ENCODE measurements at regions not wholly inside any gene's neighbourhood (a gene's known extent, or its start where the extent isn't known, plus 50 kb on each side); places are given as distances from the start of the nearest gene placed in this dataset.
A peak's percentile ranks its signal among the peaks of the same experiment; 100 is the strongest.

GRCh38 chr21:16072737-16073136 is 343.0 kb downstream of the USP25 start:
- DNase-seq (ENCODE audit: low spot score): no peak

GRCh38 chr21:16073586-16073985 is 343.8 kb downstream of the USP25 start:
- DNase-seq (ENCODE audit: low spot score): no peak

- DNase-seq (ENCODE audit: low spot score): no peak
Observed at GRCh38 chr21:16074950-16075489, 345.2 kb downstream of the USP25 start.

- DNase-seq (ENCODE audit: low spot score): no peak
Observed at GRCh38 chr21:16075649-16076282, 346.0 kb downstream of the USP25 start.

GRCh38 chr21:16076465-16076864 is 346.7 kb downstream of the USP25 start:
- no peak for DNase-seq (ENCODE audit: low spot score)

GRCh38 chr21:16078382-16078781 is 348.6 kb downstream of the USP25 start:
- DNase-seq (ENCODE audit: low spot score): no peak

- no peak for DNase-seq (ENCODE audit: low spot score)
Observed at GRCh38 chr21:16079830-16080229, 350.0 kb downstream of the USP25 start.

GRCh38 chr21:16081304-16081703 is 351.5 kb downstream of the USP25 start:
- no peak for DNase-seq (ENCODE audit: low spot score)

GRCh38 chr21:16082038-16082816 is 352.4 kb downstream of the USP25 start:
- no peak for DNase-seq (ENCODE audit: low spot score)

- peak; percentile 85 for DNase-seq (ENCODE audit: low spot score)
Observed at GRCh38 chr21:16084776-16085364, 355.1 kb downstream of the USP25 start.

- no peak for DNase-seq (ENCODE audit: low spot score)
Observed at GRCh38 chr21:16085421-16085820, 355.6 kb downstream of the USP25 start.

GRCh38 chr21:16086121-16086520 is 356.3 kb downstream of the USP25 start:
- DNase-seq (ENCODE audit: low spot score): no peak

GRCh38 chr21:16086936-16087335 is 357.2 kb downstream of the USP25 start:
- no peak for DNase-seq (ENCODE audit: low spot score)

- DNase-seq (ENCODE audit: low spot score): no peak
Observed at GRCh38 chr21:16087523-16087922, 357.7 kb downstream of the USP25 start.

- no peak for DNase-seq (ENCODE audit: low spot score)
Observed at GRCh38 chr21:16088056-16088455, 358.3 kb downstream of the USP25 start.

- DNase-seq (ENCODE audit: low spot score): no peak
Observed at GRCh38 chr21:16095005-16095404, 365.2 kb downstream of the USP25 start.

- no peak for DNase-seq (ENCODE audit: low spot score)
Observed at GRCh38 chr21:16096988-16097387, 367.2 kb downstream of the USP25 start.

- peak; percentile 53 for DNase-seq (ENCODE audit: low spot score)
Observed at GRCh38 chr21:16102113-16102512, 372.3 kb downstream of the USP25 start.

GRCh38 chr21:16108561-16109075 is 378.8 kb downstream of the USP25 start:
- no peak for DNase-seq (ENCODE audit: low spot score)

GRCh38 chr21:16113052-16113715 is 383.4 kb downstream of the USP25 start:
- no peak for DNase-seq (ENCODE audit: low spot score)

- DNase-seq (ENCODE audit: low spot score): no peak
Observed at GRCh38 chr21:16115461-16115860, 385.7 kb downstream of the USP25 start.

- DNase-seq (ENCODE audit: low spot score): no peak
Observed at GRCh38 chr21:16116069-16116468, 386.3 kb downstream of the USP25 start.

All from Ammon's horn (tissue), 1 donor.